ENCODE measurements at regions not wholly inside any gene's neighbourhood (a gene's known extent, or its start where the extent isn't known, plus 50 kb on each side); places are given as distances from the start of the nearest gene placed in this dataset.

- FAIRE-seq: no peak
- Histone ChIP-seq H3K79me2 (ENCODE audit: control insufficient read depth in 1 of 2, insufficient read depth in 2 of 2, low read length in 2 of 2) (no peaks in the 10 kb centered on the region), H3K18ac (ENCODE audit: extremely low read depth, low read length) (no peak overlapping the region), H3K23ac (ENCODE audit: insufficient read length) (no peak overlapping the region), H3K56ac (replicated peaks; ENCODE audit: insufficient read length, low read depth, low read length) (no peak overlapping the region), H3K9ac (replicated peaks in 1 of 4; ENCODE audit: extremely low read depth in 1 of 4, low read depth in 3 of 4, low read length in 3 of 4) (no peak overlapping the region), H3K4ac (replicated peaks; ENCODE audit: insufficient read length, low read depth, low read length) (no peak overlapping the region), H4K91ac (replicated peaks; ENCODE audit: insufficient read length, low read length) (no peak overlapping the region), H3K4me3 (ENCODE audit: extremely low read depth in 1 of 4, insufficient read depth in 2 of 4, low read depth in 3 of 4, low read length in 4 of 4) (no peak overlapping the region), H2AK5ac (ENCODE audit: low read depth, low read length) (no peak overlapping the region), H2BK120ac (replicated peaks; ENCODE audit: low read depth, low read length) (no peak overlapping the region), H4K20me1 (replicated peaks in 1 of 2; ENCODE audit: control insufficient read depth in 1 of 2, insufficient read depth in 2 of 2, low read length in 2 of 2) (no peaks in the 10 kb centered on the region), H2BK20ac (ENCODE audit: low read length) (no peak overlapping the region), H3K27me3 (replicated peaks in 1 of 4; ENCODE audit: control insufficient read depth in 3 of 4, extremely low read depth in 1 of 4, insufficient read depth in 3 of 4, low read length in 3 of 4) (no peaks in the 10 kb centered on the region), H2AFZ (ENCODE audit: low read length) (no peak overlapping the region), H3K14ac (ENCODE audit: insufficient read length) (no peak overlapping the region), H3K4me1 (replicated peaks in 1 of 4; ENCODE audit: control insufficient read depth in 3 of 4, insufficient read depth in 4 of 4, low read length in 3 of 4) (peaks cover 0 to 21% (median 8%) of the 10 kb centered on the region in 4 experiments; a peak in 6 of 7 replicates), H3K9me3 (ENCODE audit: insufficient read depth in 2 of 2, low read depth in 1 of 2, low read length in 1 of 2) (no peaks in the 10 kb centered on the region), H3K23me2 (ENCODE audit: low read depth, low read length) (no peaks in the 10 kb centered on the region), H3K36me3 (ENCODE audit: control insufficient read depth in 2 of 4, insufficient read depth in 4 of 4, low read length in 3 of 4) (no peaks in the 10 kb centered on the region), H3K79me1 (ENCODE audit: low read depth, low read length) (no peaks in the 10 kb centered on the region), H3K27ac (ENCODE audit: low read depth, low read length) (no peak overlapping the region), H4K8ac (ENCODE audit: extremely low read depth, insufficient read depth, low read length) (no peak overlapping the region), H2BK15ac (ENCODE audit: low read length) (no peak overlapping the region), H4K5ac (ENCODE audit: insufficient read length, low read depth, low read length) (no peak overlapping the region), H3K4me2 (ENCODE audit: insufficient read depth in 1 of 2, low read depth in 2 of 2, low read length in 2 of 2) (no peak overlapping the region), H2BK5ac (ENCODE audit: low read depth, low read length) (no peak overlapping the region), H2BK12ac (ENCODE audit: low read depth, low read length) (no peak overlapping the region)
- 91% methylated on average over 7 of the region's 8 CpGs; no CpG with 5 or more reads in 1 of the 2 experiments for WGBS, 2 experiments (ENCODE audit: extremely low coverage in 1 of 2, insufficient coverage in 1 of 2, insufficient read length in 1 of 2, insufficient replicate concordance in 2 of 2, low coverage in 1 of 2, low lambda C conversion rate in 2 of 2, missing lambda C conversion rate in 1 of 2)
- no peak for DNase-seq (ENCODE audit: low read depth in 1 of 2, low spot score in 2 of 2)
- POLR2A ChIA-PET (ENCODE audit: partially characterized antibody): interaction anchor here (1.4 kb wide), 1 partner anchor 174 kb away, joined by 4 read pairs; no protein-coding TSS in a partner anchor
- TF ChIP-seq SP4 (IDR thresholded peaks at IDR 0.05; ENCODE audit: low read length) (no peak), CHD2 (IDR thresholded peaks at IDR 0.05; ENCODE audit: low read length) (no peak), RXRA (IDR thresholded peaks at IDR 0.05; ENCODE audit: insufficient read depth, low read depth, low read length) (no peak), SRF (IDR thresholded peaks at IDR 0.05; ENCODE audit: low read depth, low read length) (no peak), POU5F1 (IDR thresholded peaks at IDR 0.05; ENCODE audit: low read depth, low read length) (no peak), TAF7 (optimal IDR thresholded peaks at IDR 0.05; ENCODE audit: borderline replicate concordance, low read depth, low read length) (no peak), TCF12 (IDR thresholded peaks at IDR 0.05; ENCODE audit: low read depth, low read length) (no peak)
- CTCF ChIA-PET (ENCODE audit: partially characterized antibody): interaction anchor here (0.9 to 2.7 kb wide), 2 partner anchors 9 to 19 kb away, joined by 3 to 14 read pairs; no protein-coding TSS in a partner anchor
Observed at GRCh38 chr2:15814403-15814802, 125.9 kb upstream of the MYCN start.
